HG02571 (cell line): ENCODE measurements at regions not wholly inside any gene's neighbourhood (a gene's known extent, or its start where the extent isn't known, plus 50 kb on each side); places are given as distances from the start of the nearest gene placed in this dataset.
"Not testable (repeated sequence)": the region's sequence is repeated elsewhere in the genome, so short reads cannot be mapped to it uniquely, and the experiment has no call there.

Experiments used
- ATAC-seq: cut with Tn5 transposase; IDR thresholded peaks from one replicate; pipeline ENCODE4 v1.9.1; 2021; ENCODE audit warnings: mild to moderate bottlenecking, moderate library complexity; ENCODE audit not compliant: unreplicated experiment

DNA sequence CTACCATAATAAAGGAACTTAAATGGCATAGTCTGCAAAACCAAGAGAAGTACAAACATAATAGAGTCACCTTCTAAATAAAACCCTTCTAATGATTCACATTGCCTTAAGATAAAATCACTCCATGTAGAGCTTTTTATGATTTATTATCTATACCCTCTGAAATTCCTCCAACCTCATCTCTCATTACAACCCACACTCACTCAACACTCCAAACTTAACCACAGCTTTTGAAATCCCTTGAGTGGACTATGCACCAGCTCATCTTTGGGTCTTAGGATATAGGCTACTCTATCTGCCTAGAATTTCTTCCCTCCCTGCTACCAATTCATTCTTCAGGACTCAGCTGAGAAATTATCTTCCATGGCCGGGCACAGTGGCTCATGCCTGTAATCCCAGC, 122.5 kb downstream of the CETN3 start:
- ATAC-seq: no peak

DNA sequence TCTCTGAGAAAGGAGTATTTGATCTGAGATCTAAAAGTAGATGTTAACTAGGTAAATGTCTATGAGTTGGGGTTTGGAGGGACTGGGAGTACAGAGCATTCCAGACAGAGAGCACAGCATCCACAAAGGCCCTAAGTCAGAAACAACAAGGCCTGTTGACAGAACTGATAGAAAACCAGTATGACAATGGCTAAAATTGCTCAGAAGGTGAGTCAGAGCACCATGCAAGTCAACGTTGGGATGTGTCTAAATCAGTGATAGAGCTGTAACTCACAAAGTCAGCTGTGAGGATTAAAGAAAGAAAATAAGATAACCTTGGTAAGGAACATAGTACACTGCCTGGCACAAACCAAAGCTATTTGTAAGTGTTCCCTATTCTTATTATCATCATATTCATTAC, 124.0 kb downstream of the CETN3 start:
- no peak for ATAC-seq

DNA sequence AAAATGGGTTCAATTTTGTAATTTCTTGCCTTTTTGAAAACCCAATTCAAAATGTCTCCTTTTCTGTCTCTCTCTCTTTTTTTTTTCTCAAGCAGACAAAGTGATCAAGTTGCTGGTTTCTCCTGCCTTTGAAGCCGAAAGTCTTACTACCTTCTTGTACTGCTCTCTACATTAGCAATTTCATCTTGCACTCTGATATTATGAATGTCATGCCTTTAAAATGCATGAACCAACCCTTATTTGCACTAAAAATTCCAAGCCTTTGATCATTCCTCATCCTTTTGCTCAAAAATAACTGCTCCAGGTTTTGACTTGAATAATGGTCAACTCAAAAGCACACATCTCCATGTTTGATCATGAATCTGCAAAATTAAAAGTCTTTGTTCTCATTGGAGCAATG, 125.2 kb downstream of the CETN3 start:
- ATAC-seq: no peak

DNA sequence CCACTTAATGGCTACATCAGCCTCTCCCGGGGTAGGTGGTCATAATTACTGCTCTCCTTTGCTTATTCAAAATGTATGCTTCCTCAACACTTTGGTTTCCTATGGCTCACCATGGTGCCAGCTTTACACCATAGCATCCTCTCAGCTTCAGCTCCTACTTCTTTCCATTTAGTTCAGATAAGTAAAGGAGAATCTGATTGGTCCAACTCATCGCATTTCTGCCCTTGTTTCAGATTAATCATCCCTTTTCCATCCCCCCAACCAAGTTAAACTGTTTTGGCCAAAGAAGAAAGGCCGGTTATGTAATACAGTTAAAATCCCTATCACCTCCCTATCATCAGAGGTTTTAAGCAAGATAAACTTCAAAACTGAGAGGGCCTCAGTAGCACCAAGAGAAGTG, 130.5 kb downstream of the CETN3 start:
- no peak for ATAC-seq

DNA sequence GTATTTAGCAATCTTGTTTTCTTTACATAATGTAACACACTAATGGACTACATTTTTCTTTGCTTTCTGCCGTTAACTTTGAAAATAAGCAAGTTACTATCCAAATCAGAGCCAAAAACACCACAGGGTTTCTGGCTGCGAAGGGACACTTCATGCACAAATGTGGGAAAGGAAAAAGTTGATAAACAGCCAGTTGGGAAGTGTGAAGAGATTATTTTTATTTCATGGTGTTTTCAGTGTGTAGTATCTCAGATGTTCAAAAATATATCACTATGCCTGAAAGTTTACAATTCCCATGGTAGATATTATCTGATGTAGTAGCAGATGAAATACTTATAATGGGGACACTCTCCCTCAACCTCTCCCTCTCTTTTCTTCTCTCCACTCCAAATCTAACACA, 135.3 kb downstream of the CETN3 start:
- no peak for ATAC-seq

DNA sequence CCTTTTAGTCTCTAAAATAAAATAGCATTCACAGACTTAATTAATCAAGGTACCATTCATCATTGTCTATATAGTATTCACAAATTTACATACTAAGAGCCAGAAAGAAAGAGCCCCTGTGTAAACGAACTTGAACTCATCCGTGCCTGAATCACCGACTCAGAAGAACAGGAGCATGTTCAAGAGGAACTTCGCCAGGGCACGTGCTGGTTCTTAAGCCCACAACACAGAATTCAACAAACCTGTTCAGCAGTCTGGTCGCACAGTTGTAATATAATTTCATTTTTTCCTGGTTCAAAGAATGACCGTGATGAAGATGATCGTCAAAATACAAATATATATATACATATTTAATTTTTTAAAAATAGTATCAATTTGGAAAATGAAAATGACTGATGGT, 141.9 kb downstream of the CETN3 start:
- no peak for ATAC-seq

DNA sequence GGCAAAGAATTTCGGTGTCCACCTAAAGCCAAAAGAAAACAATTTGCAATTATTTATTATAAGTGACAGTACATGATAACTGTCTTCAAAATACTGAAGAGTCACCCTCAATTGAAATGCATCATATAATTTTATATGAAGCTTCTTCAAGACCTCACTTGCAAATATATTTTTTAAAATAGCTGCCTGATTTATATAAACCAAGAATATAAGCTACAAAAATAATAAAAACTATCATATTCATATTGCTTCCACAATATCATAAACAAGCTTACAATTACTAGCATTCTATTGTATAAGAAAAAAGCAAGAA, 144.1 kb downstream of the CETN3 start:
- no peak for ATAC-seq

DNA sequence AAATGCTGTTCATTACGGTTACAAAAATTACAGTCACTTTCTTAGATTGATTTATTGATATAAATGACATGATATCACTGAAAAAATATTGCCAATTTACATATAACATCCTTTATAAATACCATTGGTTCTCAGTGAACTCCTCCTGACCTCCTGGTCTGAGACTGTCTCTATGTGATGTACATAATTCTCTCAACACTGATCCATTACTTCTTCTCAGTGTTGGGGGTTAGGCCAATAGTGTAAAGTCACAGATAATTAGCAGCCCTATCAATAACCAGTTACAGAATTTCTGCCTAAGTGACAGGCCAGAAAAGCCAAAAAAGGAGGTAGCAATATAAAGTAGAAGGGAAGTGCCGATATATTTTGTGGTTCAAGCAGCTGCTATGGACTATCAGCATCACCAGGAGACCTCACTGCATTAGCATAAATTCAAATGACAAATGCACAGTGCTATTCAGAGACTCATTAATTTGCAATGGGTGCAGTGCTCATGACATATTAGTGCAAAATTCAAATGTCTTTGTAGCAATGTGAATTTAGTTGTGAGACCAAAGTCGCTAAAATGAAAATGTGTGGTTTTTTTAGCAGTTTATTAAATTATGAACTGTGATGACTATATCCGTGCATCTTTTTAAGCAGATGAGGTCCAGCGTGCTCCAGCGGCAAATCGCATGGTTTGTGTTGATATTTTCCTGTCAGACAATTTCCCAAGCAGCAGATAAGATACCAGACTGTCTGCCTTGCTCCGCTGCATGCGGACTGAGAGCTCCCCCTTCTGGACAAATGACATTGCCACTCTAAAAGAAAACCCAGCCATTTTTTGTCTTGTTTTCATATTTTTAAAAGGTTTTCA, 144.6 kb downstream of the CETN3 start:
- peak; percentile 69 for ATAC-seq

DNA sequence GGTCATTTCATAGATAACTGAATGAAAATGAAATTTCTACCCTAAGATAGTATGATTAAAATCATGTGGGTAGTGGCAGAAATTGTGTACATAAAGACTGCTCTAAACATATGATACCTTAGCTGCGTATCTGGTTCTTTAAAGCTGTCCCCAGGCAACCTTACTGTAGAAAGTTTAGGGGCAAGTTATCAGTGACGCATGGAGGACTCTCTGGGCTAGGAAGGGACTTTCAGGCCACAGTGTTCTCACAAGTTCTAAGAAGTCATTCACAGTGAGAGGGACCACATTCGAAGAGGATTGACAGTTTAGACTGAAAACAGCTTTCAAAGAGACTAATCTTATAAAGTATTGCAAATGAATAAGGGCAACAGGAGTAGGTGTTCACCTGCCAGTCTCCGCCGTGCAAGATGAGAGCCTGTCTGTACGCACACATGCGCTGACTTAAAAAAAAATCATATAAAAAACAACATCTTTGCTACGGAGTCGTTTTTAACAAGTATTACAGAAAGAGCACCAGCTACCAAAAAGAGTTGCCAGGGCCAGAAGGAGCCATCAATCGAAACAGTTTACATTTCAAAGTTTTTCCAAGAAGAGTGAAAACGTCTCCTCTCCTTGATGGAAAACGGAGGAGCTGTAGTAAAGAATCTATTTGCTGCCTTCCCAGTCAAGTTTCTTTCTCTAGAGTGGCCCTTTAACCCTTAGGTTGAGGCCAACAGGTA, 146.3 kb downstream of the CETN3 start:
- ATAC-seq: no peak

DNA sequence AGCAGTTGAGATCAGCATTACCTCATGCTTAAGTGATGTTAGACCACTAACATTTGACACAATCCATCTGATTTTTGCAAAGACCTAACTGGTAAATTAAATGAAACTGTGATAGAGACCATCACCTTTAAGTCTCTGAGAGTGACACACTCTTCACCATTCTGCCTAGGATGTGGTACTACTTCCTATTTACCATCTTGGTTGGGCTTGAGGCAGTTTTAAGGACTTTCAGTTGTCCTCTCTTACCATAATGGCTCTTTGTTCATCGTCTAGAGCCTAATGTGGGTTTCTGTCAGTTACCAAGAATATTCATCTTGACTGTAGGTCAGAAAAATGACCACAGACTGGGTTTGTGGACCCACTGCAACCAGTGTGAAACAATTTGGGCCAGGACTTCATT, 158.1 kb downstream of the CETN3 start:
- no peak for ATAC-seq

DNA sequence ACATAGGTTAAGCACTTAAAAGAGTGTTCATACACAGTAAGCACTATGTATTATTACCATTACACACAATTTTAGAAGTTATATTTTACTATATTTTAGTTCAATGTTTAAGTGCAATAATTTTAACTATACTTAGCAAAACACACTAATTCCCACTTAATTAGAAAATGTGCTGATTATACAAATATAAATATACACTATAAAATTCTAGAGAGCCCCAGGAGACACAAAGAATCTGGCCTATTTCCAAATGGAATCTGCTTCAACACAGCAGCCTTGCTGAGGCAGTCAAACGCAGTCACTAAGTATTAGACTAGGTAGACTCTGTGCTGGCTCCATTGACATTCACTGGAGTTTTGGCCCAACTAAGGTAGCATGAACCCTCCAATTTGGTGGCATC, 160.9 kb downstream of the CETN3 start:
- no peak for ATAC-seq

DNA sequence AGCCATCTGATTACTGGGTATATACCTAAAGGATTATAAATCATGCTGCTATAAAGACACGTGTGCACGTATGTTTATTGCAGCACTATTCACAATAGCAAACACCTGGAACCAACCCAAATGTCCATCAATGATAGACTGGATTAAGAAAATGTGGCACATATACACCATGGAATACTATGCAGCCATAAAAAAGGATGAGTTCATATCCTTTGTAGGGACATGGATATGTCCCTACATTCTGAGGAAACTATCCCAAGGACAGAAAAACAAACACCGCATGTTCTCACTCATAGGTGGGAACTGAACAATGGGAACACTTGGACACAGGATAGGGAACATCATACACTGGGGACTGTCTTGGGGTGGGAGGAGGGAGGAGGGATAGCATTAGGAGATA, 165.7 kb downstream of the CETN3 start:
- not testable (repeated sequence) for ATAC-seq

DNA sequence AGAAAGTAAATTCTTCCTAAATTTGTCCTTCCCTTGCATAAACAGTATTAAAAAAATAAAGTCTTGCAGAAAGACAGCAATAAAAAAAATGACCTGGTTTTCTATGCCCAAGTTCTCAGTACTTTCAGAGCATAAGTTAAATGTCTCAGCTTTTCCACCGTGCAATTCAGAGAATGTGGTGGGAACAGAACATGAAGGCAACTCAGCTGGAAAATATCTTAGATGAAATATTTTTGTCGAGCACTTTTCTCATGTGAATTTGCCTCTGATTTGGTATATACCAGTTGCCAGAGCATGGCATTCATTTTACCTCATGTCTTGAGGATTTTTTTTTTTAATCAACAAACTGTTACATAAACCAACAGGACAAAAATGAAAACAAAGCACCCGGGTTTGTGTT, 176.1 kb downstream of the CETN3 start:
- no peak for ATAC-seq

DNA sequence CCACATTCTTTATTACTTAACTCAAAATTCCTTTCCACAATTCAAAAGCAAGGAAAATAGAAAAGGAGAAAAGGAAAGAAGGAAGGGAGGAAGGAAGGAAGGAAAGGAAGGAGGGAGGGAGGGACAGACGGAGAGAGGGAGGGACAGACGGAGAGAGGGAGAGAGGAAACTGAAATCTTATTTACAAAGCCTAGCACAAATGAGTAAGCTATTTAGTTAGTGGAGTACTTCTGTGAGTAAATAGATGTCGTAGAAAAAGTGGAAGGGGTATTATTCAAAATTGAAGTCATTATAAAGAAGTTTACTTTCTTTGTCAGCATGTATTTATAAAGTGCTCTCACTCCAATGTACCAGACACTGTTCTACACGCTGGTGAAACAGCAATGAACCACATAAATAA, 177.9 kb downstream of the CETN3 start:
- ATAC-seq: no peak

DNA sequence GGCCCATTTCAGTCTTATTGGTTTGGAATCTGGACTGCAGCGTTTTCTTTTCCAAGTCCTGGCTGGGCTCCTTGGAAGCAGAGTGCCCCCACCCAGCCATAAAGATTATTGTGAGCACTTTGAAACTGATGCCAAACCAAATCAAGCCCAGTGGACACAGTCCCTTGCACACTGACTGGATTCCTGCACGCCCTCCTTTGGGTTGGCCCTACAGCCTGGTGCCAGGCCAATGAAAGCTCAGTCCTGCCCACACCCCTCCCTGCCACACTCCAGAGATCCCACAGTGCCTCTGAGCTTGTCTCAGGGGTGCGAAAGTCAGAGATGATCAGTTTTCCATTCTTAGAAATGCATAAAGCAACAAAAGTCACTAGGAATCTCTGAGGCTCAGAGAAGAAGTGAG, 181.9 kb downstream of the CETN3 start:
- ATAC-seq: no peak

DNA sequence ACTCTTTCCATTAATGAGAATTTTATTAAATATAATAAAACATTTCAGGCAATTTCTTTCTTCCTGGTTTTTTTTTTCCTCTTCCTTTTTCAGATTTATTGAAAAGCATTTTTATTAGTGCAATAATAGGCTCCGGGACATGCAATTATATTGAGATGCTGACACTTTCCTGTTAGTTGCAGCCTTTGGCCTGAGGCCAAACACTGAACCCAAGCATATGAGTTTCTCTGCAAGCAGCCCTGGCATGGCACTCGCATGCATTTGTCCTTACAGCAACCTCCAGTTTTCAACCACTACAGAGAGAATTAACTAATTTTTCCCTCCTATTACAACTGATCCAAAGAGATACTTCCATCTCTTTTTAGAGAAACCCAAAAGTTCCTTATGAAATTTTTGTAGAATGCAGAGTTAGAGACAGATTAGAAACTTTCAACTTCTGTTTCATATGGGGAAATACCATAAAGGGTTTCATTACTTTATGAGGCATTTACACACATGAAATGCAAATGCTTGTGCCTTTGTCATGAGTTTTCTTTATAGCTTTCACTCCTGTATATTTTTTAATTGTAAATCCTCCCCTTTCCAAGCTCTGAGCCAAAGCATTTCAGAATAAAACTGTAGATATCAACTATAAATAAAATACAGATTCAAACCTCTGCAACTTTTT, 183.0 kb downstream of the CETN3 start:
- ATAC-seq: no peak

DNA sequence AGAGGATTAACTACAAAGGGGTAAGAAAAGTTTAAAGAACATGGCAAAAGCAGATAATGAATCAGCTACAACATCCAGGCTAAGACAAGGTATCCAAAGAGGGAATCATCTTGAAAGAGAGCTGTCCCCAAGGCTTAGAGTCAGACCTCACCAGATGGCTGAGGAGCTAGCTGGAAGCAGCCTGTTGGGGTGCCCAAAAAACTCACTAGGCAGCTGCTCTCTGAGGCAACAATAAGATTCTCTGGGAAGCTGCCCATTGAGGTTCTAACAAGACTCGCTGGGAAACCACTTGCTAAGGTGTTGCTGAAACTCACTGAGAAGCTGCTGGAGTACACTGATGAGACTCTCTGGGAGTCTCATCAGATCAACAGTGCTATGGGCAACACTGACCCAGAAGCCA, 185.2 kb downstream of the CETN3 start:
- no peak for ATAC-seq

DNA sequence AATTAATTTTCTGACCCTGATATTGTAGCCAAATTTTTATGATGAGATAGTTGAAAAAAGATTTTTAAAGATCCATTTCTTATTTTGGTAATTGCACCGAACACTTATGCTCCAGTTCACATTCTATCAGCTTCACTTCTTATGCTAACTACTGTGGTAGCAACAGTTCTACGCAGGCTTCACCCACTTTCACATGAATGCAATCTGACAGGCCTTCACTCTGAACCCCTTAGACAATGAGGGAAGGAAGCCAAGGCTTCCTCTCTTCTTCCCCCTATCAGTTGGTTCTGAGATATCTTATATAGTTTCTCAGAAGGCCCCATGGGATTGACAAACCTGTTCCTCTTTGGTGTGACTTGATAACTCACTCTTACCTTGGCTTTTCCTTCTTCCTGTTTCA, 185.8 kb downstream of the CETN3 start:
- ATAC-seq: no peak

DNA sequence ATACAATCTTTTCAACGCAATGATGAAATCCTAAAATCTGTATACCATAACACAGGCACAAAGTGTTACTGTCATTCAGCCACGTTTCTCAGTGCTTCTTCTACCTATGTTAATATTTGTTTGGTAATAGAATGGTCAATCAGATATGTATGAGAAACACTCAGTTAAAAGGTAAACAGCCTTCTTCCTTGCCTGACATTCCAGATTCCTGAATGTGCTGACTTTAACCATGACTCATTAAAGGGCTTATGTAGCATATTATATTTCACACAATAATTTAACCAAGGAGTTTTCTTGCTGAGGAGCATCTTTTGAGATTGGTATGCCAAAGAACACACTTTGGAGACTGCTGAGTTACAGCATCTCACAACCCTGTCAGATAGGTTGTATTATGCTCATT, 187.6 kb downstream of the CETN3 start:
- ATAC-seq: no peak

DNA sequence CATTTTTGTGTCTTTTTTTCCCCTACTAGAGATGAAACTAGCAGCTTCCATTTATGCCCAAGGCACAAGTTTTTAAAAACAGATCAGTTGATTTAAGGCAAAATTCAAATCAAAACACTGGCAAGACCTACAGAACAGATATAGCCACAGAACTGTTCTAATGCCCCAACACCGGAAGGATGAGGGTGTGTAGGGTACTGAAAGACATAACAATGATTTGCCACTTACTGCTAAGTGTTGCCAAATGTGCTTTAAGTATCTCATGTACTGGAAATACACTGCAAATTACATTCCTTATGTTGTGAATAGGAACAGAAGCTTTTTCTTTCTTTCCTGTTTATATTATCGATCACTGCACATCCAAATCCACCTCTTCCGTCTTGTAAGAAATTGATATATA, 189.0 kb downstream of the CETN3 start:
- ATAC-seq: no peak

DNA sequence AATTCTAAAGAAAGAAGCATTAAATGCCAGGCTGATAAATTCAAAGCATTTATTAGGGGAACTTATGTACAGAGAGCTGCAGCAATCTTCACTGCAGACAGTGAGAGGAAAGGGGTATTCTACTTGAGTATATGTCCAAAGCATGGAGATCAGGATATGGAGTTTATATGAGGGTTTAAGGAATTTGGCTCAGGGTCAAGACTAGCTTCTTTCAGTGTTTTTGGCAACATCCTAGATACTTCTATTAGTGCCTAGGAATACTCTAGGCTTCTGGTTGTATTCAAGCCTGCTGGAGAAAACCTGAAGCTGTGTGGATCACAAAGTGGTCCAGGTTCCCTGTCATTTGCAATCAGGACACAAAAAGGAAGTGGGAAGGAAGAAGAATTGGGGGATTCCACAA, 194.6 kb downstream of the CETN3 start:
- no peak for ATAC-seq

DNA sequence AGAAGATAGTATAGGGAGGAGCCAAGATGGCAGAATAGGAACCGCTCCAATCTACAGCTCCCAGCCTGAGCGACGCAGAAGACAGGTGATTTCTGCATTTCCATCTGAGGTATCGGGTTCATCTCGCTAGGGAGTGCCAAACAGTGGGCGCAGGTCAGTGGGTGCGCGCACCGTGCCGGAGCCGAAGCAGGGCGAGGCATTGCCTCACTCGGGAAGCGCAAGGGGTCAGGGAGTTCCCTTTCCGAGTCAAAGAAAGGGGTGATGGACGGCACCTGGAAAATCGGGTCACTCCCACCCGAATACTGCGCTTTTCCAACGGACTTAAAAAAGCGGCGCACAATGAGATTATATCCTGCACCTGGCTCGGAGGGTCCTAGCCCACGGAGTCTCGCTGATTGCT, 201.2 kb downstream of the CETN3 start:
- ATAC-seq: not testable (repeated sequence)
